ENCODE measurements at regions not wholly inside any gene's neighbourhood (a gene's known extent, or its start where the extent isn't known, plus 50 kb on each side); places are given as distances from the start of the nearest gene placed in this dataset.

DNA sequence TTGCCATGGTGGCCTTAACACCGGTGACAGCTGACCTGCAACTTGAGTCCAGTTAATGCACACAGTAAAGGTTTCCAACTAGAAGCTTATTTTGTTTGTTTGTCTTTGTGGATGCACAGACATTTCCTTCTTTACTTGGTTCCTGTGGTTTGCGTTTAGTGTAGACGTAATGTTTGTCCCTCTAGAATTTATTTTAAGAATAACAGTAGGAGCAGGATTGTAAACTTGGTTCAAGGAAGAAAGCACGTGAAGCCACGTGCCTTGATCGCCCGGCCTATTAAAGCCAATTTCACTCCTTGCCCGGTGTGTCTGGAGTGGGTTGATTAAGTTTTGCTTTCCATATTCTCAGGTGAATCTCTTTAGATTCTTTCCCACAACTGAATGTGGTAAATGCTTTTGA is 263.2 kb upstream of the C2CD4B start:
- TF ChIP-seq, protein P1, sequence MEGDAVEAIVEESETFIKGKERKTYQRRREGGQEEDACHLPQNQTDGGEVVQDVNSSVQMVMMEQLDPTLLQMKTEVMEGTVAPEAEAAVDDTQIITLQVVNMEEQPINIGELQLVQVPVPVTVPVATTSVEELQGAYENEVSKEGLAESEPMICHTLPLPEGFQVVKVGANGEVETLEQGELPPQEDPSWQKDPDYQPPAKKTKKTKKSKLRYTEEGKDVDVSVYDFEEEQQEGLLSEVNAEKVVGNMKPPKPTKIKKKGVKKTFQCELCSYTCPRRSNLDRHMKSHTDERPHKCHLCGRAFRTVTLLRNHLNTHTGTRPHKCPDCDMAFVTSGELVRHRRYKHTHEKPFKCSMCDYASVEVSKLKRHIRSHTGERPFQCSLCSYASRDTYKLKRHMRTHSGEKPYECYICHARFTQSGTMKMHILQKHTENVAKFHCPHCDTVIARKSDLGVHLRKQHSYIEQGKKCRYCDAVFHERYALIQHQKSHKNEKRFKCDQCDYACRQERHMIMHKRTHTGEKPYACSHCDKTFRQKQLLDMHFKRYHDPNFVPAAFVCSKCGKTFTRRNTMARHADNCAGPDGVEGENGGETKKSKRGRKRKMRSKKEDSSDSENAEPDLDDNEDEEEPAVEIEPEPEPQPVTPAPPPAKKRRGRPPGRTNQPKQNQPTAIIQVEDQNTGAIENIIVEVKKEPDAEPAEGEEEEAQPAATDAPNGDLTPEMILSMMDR (IDR thresholded peaks at IDR 0.05; ENCODE audit: insufficient read depth, low read depth, low read length, missing control alignments) = no peak
- no peak overlapping the region for H3K4me3 ChIP-seq (ENCODE audit: low read depth, low read length)
- no peak for DNase-seq (ENCODE audit: low read depth)

DNA sequence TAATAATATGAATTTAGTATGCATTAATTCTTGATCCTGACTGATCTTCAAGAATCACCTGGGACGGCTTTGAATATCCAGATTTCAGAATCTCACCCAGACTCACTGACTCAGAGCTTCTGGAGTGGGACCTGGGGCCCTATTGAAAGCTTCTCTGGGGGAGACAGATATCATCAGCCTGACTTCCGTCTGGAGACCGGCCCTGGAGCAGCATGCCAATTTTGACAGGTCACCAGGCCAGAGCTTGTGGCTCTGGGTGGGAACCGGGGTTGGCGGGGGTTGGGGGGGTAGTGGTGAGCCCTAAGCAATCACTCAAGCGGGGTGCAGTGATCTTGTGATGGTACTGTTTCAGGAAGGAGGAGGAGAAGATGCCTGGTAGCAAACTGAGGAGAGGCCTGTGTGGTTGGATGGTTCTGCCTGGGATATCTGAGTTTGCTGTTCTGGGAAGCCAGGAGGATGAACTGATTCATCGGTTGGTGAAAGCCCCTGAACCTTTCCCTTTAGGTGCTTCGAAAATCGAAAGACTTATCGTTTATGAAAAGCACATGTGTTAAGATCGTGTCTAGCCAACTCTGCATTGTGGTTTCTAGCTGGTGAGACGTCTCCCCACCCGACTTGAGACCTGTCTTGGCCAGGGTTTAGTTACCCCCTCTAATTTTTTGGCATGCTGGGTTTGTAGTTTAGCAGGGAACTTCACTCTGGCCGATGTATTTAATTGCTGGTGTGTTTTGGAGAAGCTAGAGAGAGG is 263.9 kb upstream of the C2CD4B start:
- no peak overlapping the region for H3K4me3 ChIP-seq (ENCODE audit: low read depth, low read length)
- no peak for DNase-seq (ENCODE audit: low read depth)
- TF ChIP-seq, protein P1 (IDR thresholded peaks at IDR 0.05; ENCODE audit: insufficient read depth, low read depth, low read length, missing control alignments) = no peak

DNA sequence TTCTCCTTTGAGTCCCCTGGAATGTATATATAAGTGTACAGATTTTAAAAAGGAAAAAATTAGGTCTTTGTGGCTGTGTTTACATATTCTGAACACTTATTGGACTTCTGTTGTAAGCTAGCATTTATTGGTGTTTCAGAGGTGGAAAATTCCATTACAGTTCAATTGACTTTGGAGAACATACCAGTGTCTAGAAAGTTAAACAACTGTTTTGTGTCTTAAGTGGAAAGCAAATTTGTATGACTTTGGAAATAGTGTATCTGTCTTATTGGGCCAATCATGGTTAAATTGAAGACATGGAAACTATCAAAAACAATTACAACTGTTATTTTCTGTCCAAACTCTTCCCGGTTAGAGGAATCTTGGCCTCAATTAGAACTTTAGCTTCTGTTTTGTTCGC is 265.0 kb upstream of the C2CD4B start:
- no peak for DNase-seq (ENCODE audit: low read depth)
- TF ChIP-seq, protein P1 (IDR thresholded peaks at IDR 0.05; ENCODE audit: insufficient read depth, low read depth, low read length, missing control alignments) = no peak

DNA sequence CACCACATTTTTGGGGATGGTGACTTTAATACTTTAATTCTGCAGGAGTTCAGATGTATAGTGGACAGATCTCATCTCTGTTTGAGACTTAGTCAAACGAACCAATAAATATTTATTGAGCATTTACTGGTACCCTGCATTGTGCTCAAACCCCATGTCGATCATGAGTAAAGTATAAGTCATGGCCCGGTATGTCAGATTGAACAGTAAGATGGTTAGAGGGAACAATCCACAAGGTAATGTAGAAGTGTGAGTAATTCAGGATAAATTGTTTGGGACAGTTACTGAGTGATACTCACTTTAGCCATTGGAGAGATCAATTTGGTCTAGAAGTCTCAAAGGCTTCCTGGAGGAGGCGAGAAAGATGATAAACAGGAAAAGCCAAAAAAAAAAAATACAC is 265.5 kb upstream of the C2CD4B start:
- H3K4me3 ChIP-seq (ENCODE audit: low read depth, low read length) = no peak overlapping the region
- TF ChIP-seq, protein P1 (IDR thresholded peaks at IDR 0.05; ENCODE audit: insufficient read depth, low read depth, low read length, missing control alignments) = no peak
- DNase-seq (ENCODE audit: low read depth) = no peak

More for the DNA sequence above, 265.0 kb upstream of the C2CD4B start:
- no peak overlapping the region for H3K4me3 ChIP-seq (ENCODE audit: low read depth, low read length)

DNA sequence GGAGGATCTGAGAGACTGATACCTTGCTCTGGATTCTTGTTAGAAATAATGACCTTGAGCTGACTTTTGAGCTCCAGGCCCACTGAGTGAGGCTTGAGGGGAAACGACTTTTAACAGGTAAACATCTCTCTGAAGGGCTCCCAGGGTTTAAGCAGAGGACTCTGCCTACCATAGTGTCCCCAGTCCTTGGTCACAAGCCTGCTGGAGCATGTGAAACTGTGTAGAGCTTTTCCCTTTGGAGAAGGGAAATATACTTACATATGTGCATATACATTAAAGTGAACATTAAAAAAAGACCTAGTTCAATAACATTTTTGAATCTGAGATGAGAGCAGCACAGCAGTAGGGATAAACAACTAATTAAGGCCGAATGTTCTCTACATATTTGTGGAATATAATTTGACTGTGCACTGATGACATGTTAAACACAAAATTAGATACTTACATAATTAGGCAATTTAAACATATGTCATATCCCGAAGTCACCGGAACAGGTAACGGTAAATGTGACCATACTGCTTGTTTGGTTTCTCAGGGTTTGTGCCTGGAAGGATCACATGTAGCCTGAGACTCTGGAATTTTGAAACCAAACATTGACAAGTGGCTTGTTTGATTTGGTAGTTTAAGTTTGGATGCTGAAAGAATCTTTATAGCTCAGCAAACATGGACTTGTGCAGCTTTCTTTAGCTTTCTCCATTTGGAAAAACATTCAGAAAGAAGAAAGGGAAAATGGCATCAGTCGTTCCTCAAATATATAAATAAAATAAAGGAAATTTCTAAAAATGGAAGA is 266.1 kb upstream of the C2CD4B start:
- TF ChIP-seq, protein P1 (IDR thresholded peaks at IDR 0.05; ENCODE audit: insufficient read depth, low read depth, low read length, missing control alignments) = no peak
- no peak overlapping the region for H3K4me3 ChIP-seq (ENCODE audit: low read depth, low read length)

DNA sequence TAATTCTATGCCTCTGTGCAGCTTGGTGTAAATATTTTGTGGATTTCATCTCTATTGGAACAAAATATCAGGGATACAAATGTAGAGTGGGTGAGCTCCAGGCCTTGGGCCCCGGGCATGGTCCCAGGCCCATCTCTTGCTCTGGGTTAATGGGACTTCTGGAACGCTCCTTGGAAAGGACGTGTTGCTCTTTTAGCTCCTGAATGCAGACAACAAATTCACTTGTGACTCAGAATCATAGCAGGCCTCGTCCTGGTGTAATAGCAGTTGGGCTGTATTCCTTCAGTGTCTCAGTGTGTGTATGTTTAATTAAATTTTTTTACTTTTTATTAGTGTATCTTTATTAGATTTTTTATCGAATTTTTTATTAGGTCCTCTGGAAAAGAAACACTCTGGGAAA is 266.7 kb upstream of the C2CD4B start:
- no peak overlapping the region for H3K4me3 ChIP-seq (ENCODE audit: low read depth, low read length)

More for the DNA sequence above, 266.1 kb upstream of the C2CD4B start:
- DNase-seq (ENCODE audit: low read depth) = no peak

More for the DNA sequence above, 266.7 kb upstream of the C2CD4B start:
- DNase-seq (ENCODE audit: low read depth) = no peak
- TF ChIP-seq, protein P1 (IDR thresholded peaks at IDR 0.05; ENCODE audit: insufficient read depth, low read depth, low read length, missing control alignments) = no peak
